GM19043 (cell line): ENCODE measurements at regions not wholly inside any gene's neighbourhood (a gene's known extent, or its start where the extent isn't known, plus 50 kb on each side); places are given as distances from the start of the nearest gene placed in this dataset.
"Not testable (repeated sequence)": the region's sequence is repeated elsewhere in the genome, so short reads cannot be mapped to it uniquely, and the experiment has no call there.

Source experiments
- ATAC-seq: cut with Tn5 transposase; IDR thresholded peaks from one replicate; pipeline ENCODE4 v1.9.1; 2021; ENCODE audit warnings: low read depth; ENCODE audit not compliant: unreplicated experiment

DNA sequence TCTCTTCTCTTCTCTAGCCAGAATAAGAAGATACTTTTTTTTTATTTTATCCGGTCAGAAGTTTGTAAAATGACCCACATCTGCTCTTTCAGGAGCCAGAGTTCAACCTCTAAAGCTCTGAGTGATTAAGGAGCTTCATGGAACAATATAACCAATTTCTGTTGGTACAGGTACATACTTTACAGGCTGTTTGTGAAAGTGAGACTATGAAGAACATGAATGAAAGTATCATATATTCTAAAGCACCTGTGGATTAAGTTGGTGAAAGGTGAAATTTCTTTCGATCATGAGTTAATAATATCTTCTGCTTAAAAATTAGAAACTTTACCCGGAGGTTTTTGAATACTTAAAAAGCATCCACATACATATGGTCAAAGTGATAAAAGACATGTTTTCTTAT, 65.2 kb downstream of the DMRT2 start:
- no peak for ATAC-seq

GRCh38 chr9:1117439-1117838, 67.3 kb downstream of the DMRT2 start:
- no peak for ATAC-seq

- ATAC-seq, result no peak
These were observed 70.5 kb downstream of the DMRT2 start for GRCh38 chr9:1120500-1121165.

DNA sequence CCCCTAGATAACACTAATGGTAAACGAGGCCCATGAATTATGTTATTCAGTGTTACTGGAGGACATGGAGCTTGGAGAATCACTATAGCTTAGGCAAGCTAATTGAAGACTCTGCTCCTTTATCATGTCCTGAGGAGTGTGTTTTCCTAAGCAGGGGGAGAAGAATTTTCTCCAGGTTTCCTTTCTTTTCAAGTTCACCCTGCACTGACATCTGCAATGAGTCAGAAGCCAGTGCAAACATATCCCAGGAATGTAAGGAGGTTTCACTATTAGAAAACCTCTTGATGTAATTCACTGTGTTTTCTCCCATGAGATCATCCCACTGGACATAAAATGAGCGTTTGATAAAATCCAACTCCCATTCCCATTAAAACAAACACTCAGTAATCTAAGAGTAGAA, 75.6 kb downstream of the DMRT2 start:
- ATAC-seq, result no peak

GRCh38 chr9:1128046-1128445, 77.9 kb downstream of the DMRT2 start:
- ATAC-seq, result no peak

DNA sequence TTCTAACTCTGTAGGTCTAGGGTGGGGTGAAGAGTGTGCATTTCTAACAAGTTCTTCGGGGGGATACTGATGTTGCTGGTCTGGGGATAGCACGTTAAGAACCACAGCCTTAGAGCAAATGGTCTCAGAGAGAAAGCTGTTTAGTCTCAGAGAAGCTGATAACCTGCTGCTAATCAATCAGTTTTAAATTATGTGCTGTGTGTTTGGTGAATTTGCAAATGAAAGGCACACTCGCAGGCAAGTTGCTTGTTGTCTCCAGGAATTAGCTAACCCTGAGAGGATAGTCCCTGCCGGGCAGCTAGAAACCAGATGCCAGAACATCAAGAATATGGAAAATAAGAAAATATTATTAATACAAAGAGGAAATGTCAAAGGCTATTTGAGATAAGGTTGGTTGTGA, 79.2 kb downstream of the DMRT2 start:
- ATAC-seq, result no peak

GRCh38 chr9:1140057-1140456, 89.9 kb downstream of the DMRT2 start:
- no peak for ATAC-seq

GRCh38 chr9:1151691-1152090, 101.5 kb downstream of the DMRT2 start:
- ATAC-seq, result no peak

DNA sequence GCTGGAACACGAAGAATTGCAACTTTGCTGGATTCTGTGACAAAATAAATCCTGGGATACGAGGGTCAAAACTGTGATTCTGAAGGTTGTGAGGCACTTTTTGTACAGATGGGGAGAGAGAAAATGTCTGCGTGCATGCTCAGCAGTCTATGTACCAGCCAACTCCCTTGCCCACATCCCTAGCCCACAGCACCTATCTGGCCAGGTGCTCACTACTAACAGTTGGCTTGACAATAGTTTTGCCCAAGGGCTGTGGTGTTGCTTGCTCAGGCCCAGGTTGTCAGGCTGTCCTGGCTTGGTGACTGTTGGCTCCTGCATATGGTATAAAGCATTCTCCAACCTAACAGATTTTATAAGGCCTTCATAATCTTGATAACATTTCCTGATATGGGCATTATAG, 102.0 kb downstream of the DMRT2 start:
- no peak for ATAC-seq

DNA sequence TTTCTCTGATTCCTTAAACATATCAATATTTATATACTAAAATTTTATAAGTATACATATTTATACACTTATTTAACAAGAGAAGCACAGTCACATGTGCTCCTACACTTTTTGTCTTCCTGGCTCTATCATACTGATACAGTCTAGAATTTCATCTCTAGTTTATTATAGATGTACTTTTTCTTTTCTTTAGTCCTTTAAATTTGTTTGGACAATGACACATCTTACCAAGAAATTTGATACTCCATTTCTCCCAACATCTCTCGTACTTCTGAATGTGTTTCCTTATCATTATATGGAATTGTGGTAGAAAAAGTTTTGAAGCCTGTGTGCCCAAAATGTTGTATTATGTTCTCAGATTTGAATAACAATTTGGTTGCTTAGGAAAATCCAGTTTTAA, 104.6 kb downstream of the DMRT2 start:
- ATAC-seq, result no peak

DNA sequence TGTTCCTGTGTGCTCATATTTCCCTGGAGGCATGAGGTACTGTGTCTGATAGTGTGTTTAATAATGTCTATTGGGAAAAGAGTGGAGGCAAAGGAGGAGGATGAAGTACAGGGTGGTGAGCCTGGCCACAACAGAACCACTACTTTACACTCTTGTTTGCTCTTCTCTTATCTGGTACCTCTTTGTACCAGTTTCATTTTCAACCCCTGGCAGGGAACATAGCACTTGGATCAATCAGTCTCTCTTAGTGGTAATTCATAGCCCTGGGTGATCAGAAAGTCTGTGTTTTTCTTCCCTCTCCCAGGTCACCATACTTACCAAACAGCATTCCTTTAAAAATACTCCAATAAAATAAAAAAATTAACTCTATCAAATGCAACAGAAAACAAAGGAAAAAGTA, 105.4 kb downstream of the DMRT2 start:
- ATAC-seq, result no peak

DNA sequence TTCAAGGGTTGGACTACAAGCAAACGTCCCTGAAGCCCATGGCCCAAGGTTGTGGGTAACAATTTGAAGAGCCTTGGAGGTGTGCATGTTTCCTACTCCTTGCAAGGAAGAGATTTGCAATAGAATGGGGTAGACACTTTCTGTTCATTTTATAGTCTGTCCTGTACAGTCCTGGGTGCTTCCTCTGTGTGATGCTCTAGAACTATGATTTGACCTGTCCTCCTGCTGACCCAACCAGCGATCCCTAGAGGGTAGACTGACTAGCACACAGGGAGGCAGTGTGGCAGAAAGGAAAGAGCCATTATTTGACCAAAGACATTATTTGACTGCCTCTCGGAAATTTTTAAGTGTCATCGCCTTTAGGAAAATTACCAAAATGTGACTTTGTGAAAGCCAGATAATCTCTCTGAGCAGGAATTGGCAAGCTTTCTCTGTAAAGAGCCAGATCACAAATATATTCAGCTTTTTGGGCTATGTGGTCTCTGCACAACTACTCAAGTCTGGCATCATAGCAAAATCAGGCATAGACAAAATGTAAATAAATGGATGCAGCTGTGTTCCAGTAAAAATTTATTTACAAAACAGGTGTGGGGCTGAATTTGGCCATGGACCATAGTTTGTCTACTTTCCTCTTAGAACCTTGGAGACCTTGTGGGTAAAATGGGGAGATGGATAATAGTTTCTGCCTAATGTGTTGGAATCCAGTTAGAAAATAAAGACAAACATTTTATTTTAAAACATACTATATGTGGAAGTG, 106.8 kb downstream of the DMRT2 start:
- ATAC-seq, result no peak

DNA sequence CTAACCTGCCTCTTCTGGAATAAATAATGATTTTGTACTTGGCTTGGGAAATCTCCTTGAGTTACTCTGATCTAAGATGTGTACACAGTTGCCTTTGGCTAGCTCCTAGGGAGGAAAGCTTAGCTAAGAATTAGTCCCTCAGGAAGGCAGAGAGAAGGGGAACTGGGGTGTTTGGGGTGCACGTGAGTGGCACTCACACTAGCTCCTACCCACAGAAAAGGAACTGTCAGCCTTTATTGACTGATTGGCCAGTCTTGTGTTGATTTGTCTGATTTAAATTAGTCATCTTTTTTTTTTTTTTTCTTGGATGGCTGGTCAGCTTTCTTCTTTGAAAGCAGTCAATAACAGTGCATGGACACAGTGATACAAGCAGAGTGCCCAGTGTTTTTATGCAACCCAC, 107.7 kb downstream of the DMRT2 start:
- ATAC-seq, result no peak

DNA sequence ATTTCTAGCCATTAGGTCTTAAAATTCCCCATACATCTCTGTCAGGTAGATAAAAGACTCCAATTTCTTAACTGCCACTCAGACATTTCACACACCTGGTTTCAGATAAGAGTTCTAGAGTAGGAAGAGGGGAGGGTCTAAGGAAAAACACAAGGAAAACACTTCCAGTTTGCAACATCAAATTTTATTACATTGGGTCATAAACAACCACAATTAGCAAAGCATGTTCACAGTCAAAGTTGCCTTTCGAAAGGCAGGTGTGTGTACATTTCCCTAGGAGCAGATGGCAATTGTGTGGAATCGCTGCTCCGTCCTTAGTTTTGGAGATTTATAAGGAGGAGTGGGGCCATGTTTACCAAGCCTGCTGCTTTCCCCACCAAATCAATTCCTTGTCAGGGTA, 120.8 kb downstream of the DMRT2 start:
- no peak for ATAC-seq

DNA sequence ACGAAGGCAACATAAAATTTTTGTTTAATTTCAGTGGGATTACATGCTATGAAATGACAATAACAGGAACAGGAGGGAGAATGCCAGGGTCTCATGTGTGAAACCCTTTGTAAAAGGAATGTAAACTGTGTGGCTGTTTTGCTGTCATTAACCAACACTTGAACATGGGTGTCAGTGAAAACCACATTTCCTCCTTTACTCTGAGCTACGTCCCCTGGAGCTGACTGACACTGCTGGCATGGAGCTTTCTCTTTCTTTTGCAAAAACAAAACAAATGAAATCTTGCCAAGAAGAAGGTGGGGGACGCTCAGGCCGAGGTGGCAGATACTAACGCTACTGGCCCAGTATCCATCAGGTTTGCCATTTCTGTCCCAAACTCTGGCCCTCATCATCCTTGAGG, 121.4 kb downstream of the DMRT2 start:
- ATAC-seq, result no peak

- ATAC-seq, result no peak
These were observed 123.1 kb downstream of the DMRT2 start for GRCh38 chr9:1173211-1173610.

- ATAC-seq, result no peak
These were observed 123.8 kb downstream of the DMRT2 start for GRCh38 chr9:1173993-1174392.

- no peak for ATAC-seq
These were observed 129.2 kb downstream of the DMRT2 start for GRCh38 chr9:1179366-1179765.

GRCh38 chr9:1184146-1184545, 134.0 kb downstream of the DMRT2 start:
- no peak for ATAC-seq

DNA sequence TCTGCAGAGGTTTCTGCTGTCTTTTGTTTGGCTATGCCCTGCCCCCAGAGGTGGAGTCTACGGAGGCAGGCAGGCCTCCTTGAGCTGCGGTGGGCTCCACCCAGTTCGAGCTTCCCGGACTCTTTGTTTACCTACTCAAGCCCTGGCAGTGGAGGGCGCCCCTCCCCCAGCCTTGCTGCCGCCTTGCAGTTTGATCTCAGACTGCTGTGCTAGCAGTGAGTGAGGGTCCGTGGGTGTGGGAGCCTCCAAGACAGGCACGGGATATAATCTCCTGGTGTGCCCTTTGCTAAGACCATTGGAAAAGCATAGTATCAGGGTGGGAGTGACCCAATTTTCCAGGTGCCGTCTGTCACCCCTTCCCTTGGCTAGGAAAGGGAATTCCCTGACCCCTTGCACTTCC, 137.0 kb downstream of the DMRT2 start:
- not testable (repeated sequence) for ATAC-seq

DNA sequence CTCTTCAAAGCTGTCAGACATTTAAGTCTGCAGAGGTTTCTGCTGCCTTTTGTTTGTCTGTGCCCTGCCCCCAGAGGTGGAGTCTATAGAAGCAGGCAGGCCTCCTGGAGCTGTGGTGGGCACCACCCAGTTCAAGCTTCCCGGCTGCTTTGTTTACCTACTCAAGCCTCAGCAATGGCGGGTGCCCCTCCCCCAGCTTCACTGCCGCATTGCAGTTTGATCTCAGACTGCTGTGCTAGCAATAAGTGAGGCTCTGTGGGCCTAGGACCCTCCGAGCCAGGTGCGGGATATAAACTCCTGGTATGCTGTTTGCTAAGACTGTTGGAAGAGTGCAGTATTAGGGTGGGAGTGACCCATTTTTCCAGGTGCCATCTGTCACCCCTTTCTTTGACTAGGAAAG, 145.5 kb downstream of the DMRT2 start:
- not testable (repeated sequence) for ATAC-seq

DNA sequence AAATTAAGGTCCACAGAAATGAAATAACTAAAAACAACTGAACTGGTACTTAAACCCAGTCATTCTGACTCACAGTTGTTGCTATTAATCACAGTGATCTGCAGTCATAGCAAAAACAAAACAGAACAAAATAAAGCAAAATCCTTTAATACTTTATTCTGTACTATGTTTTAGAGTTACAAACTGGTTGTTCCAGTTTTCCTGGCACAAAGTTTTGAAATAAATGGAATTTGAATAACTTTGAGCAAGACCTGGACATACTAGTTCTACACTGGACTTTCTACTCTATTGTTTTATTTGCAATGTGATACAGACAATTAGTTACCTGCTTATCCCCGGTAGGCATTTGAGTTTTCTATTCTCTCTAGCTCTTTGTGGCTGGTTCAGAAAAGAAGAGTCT, 147.9 kb downstream of the DMRT2 start:
- ATAC-seq, result no peak
